Hepatocyte (in vitro differentiated cells): ENCODE measurements at regions not wholly inside any gene's neighbourhood (a gene's known extent, or its start where the extent isn't known, plus 50 kb on each side); places are given as distances from the start of the nearest gene placed in this dataset.

Source experiments
- DNase-seq: peaks from one replicate; pipeline ENCODE4 v3.0.0-alpha.2; 2016; ENCODE audit warnings: low spot score
- H2AFZ ChIP-seq: fragments of 200-600 bp; sonication (generic); 2 replicates; pipeline ENCODE4 v1.6.0; 2016; ENCODE audit warnings: antibody characterized with exemption, mild to moderate bottlenecking
- H3K27ac ChIP-seq: fragments of 200-600 bp; sonication (generic); 2 replicates; pipeline ENCODE4 v1.5.1; 2016; ENCODE audit warnings: mild to moderate bottlenecking
- H3K27me3 ChIP-seq: fragments of 200-600 bp; sonication (generic); 2 replicates; pipeline ENCODE4 v1.6.1; 2016
- H3K36me3 ChIP-seq: fragments of 200-600 bp; sonication (generic); replicated peaks from 2 replicates; pipeline ENCODE4 v1.5.1; 2016; ENCODE audit warnings: low read depth; ENCODE audit not compliant: insufficient read depth
- H3K4me1 ChIP-seq: fragments of 200-600 bp; sonication (generic); 2 replicates; pipeline ENCODE4 v1.5.1; 2016; ENCODE audit warnings: mild to moderate bottlenecking, moderate library complexity; ENCODE audit not compliant: insufficient read depth
- H3K4me2 ChIP-seq: fragments of 200-600 bp; sonication (generic); 2 replicates; pipeline ENCODE4 v1.6.0; 2016
- H3K4me3 ChIP-seq: fragments of 200-600 bp; sonication (generic); 2 replicates; pipeline ENCODE4 v1.5.1; 2016; ENCODE audit warnings: mild to moderate bottlenecking
- H3K79me2 ChIP-seq: fragments of 200-600 bp; sonication (generic); 2 replicates; pipeline ENCODE4 v1.6.0; 2017; ENCODE audit warnings: mild to moderate bottlenecking
- H3K9me2 ChIP-seq: fragments of 200-600 bp; sonication (generic); replicated peaks from 2 replicates; pipeline ENCODE4 v1.6.0; 2017; ENCODE audit warnings: mild to moderate bottlenecking; ENCODE audit not compliant: insufficient read depth
- H3K9me3 ChIP-seq: fragments of 200-600 bp; sonication (generic); 2 replicates; pipeline ENCODE4 v1.5.1; 2016; ENCODE audit warnings: low read depth, mild to moderate bottlenecking
- H4K20me1 ChIP-seq: fragments of 200-600 bp; sonication (generic); 2 replicates; pipeline ENCODE4 v1.6.0; 2016; ENCODE audit warnings: mild to moderate bottlenecking; ENCODE audit not compliant: insufficient read depth, poor library complexity, severe bottlenecking
- EZH2 ChIP-seq: fragments of 200-600 bp; sonication (generic); IDR thresholded peaks from 2 replicates; pipeline ENCODE4 v1.6.1; 2016; ENCODE audit warnings: antibody characterized with exemption, mild to moderate bottlenecking, borderline replicate concordance
- EZH2phosphoT487 ChIP-seq: fragments of 200-600 bp; sonication (generic); IDR thresholded peaks from one replicate; pipeline ENCODE4 v1.6.1; 2018; ENCODE audit warnings: antibody characterized with exemption, mild to moderate bottlenecking, low read depth, moderate library complexity; ENCODE audit not compliant: unreplicated experiment, severe bottlenecking
- WGBS: methylation state at CpG from one replicate; pipeline ENCODE4 v1.1.6; 2016; ENCODE audit warnings: low lambda C conversion rate; ENCODE audit errors: missing lambda C conversion rate; 5-methylcytosine and 5-hydroxymethylcytosine counted together
- TF ChIP-seq, protein P1 (sequence below): fragments of 200-600 bp; sonication (generic); IDR thresholded peaks from 2 replicates; pipeline ENCODE4 v1.5.1; 2016; ENCODE audit warnings: antibody characterized with exemption, mild to moderate bottlenecking; ENCODE audit not compliant: poor library complexity

DNA sequence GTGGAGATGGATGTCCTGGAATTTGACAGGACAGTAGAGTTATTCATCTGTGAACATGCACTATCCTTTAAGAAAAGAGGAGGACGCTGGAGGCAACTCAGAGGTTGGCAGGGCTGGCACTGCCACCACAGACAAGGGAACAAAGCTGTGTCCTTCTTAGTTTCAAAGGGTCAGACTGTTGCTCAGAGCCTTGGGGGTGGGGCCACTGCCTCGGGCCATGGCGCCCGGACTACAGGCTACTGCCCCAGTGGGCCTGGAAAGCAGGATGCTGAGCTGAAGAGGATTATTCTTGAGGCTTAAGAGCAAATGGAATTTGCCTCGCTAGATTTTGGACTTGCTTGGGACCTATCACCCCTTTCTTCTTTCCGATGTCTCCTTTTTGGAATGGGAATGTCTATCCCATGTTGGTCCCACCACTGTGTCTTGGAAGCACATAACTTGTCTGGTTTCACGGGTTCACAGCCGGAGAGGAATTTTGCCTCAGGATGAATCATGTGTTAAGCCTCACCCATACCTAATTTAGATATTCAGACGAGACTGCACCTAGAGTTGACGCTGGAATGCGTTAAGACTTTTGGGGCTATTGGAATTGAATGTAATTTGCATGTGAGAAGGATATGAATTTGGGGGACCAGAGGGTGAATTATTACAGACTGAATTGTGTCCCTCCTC is 114.8 kb upstream of the RFLNA start:
- H2AFZ ChIP-seq: no peak overlapping the region
- H3K79me2 ChIP-seq: no peaks in the 10 kb centered on the region
- H3K4me3 ChIP-seq: no peak overlapping the region
- no peaks in the 10 kb centered on the region for H3K9me2 ChIP-seq
- no peaks in the 10 kb centered on the region for H3K36me3 ChIP-seq
- TF ChIP-seq EZH2phosphoT487 (no peak), EZH2 (no peak)
- TF ChIP-seq, protein P1, sequence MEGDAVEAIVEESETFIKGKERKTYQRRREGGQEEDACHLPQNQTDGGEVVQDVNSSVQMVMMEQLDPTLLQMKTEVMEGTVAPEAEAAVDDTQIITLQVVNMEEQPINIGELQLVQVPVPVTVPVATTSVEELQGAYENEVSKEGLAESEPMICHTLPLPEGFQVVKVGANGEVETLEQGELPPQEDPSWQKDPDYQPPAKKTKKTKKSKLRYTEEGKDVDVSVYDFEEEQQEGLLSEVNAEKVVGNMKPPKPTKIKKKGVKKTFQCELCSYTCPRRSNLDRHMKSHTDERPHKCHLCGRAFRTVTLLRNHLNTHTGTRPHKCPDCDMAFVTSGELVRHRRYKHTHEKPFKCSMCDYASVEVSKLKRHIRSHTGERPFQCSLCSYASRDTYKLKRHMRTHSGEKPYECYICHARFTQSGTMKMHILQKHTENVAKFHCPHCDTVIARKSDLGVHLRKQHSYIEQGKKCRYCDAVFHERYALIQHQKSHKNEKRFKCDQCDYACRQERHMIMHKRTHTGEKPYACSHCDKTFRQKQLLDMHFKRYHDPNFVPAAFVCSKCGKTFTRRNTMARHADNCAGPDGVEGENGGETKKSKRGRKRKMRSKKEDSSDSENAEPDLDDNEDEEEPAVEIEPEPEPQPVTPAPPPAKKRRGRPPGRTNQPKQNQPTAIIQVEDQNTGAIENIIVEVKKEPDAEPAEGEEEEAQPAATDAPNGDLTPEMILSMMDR: no peak
- DNase-seq: no peak
- peaks cover 10% of the 10 kb centered on the region for H3K4me1 ChIP-seq
- no peak overlapping the region for H3K4me2 ChIP-seq
- no peak overlapping the region for H3K27ac ChIP-seq
- no peaks in the 10 kb centered on the region for H3K27me3 ChIP-seq
- H4K20me1 ChIP-seq: no peaks in the 10 kb centered on the region
- WGBS: 86% methylated on average over 11 of the region's 11 CpGs
- H3K9me3 ChIP-seq: no peaks in the 10 kb centered on the region

DNA sequence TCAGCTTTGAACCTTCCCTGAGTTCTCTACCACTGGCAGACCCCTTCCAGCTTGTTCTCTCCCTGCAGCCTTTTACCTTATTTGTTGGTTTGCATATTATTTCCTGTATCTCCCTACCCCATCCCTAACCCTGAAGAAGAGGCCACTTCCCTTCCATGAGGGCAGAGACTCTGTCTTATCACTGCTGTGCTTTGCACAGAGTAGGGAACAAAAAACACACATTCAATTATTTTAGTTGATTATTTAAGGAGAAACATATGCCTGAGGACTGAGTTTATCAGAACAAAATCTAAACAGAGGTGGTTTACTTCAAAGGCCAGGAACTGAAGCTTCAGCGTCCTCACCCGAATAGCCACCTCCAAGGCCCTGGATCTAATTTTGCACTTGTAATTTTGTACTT is 111.7 kb upstream of the RFLNA start:
- no peak overlapping the region for H3K4me3 ChIP-seq
- no peaks in the 10 kb centered on the region for H3K9me3 ChIP-seq
- H2AFZ ChIP-seq: no peak overlapping the region
- H3K4me2 ChIP-seq: no peak overlapping the region
- DNase-seq: no peak
- no peaks in the 10 kb centered on the region for H3K27me3 ChIP-seq
- H3K9me2 ChIP-seq: no peaks in the 10 kb centered on the region
- 29% methylated on average over 2 of the region's 2 CpGs for WGBS
- H4K20me1 ChIP-seq: no peaks in the 10 kb centered on the region
- no peaks in the 10 kb centered on the region for H3K36me3 ChIP-seq
- TF ChIP-seq EZH2phosphoT487 (no peak), EZH2 (no peak)
- TF ChIP-seq, protein P1: no peak
- H3K79me2 ChIP-seq: no peaks in the 10 kb centered on the region
- H3K4me1 ChIP-seq: peaks cover 28% of the 10 kb centered on the region
- H3K27ac ChIP-seq: no peak overlapping the region

DNA sequence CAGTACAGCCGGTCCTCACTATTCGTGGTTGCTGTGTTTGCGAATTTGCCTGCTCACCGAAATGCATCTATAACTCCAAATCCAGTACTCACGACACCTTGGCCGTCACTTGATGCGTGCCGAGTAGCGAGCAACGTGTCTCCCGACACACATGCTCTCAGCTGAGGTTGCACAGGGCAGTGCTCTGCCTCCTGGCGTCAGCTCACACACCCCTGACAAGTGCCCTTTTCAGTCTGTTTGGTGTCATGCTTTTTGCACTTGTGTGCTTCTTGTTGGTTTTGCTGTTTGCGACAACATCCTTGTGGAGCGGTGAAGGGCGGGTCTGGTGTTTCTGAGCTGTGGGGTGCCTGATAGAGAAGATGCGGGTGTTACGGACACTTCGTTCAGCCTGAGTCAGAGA is 110.4 kb upstream of the RFLNA start:
- Histone ChIP-seq H3K9me3 (no peaks in the 10 kb centered on the region), H2AFZ (no peak overlapping the region), H3K4me2 (no peak overlapping the region), H3K4me1 (peaks cover 41% of the 10 kb centered on the region), H3K27me3 (no peaks in the 10 kb centered on the region), H3K4me3 (no peak overlapping the region), H4K20me1 (no peaks in the 10 kb centered on the region), H3K79me2 (no peaks in the 10 kb centered on the region), H3K27ac (no peak overlapping the region), H3K9me2 (no peaks in the 10 kb centered on the region), H3K36me3 (no peaks in the 10 kb centered on the region)
- no peak for DNase-seq
- WGBS: 91% methylated on average over 18 of the region's 18 CpGs
- no peak for TF ChIP-seq EZH2phosphoT487

DNA sequence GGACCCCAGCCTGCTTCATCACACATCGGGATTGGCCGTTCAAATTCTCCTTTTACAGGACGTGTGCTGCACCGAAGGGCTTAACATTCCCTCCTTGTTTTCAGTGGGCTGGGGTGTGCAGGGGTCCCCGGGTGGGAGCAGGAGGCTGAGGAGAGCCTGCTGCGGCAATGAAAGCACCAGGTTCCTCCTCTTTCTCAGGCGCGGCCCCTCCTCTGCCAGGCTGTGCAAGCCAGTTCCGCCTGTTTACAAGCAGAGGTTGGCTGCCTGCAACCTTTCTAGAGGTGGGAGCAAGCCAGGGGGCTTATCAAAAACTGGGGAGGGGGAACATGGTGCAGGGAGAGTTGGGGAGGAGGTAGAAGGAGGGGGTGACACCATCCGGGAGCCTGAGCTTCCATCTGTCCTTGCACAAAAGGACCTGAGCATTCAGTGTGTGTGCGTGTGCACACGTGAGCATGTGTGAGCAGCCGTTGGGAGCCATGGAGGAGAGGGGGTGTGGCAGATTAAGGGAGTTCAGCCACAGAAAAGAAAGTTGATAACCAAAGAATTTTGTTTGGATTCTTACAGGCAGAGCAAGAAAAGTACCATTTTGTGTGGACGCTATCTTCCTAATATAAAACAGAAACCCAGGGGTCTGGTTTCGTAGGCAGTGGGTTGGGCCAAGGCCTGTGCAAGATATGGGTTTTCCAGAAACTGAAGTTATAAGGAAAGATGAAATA is 108.8 kb upstream of the RFLNA start:
- TF ChIP-seq EZH2 (no peak), EZH2phosphoT487 (no peak)
- TF ChIP-seq, protein P1: no peak
- Histone ChIP-seq H2AFZ (peak overlapping the region; percentile 18), H3K4me1 (peaks cover 49% of the 10 kb centered on the region), H3K27ac (peak overlapping the region; percentile 89), H3K9me2 (no peaks in the 10 kb centered on the region), H3K27me3 (no peaks in the 10 kb centered on the region), H3K9me3 (no peaks in the 10 kb centered on the region), H3K4me3 (no peak overlapping the region), H4K20me1 (no peaks in the 10 kb centered on the region), H3K79me2 (no peaks in the 10 kb centered on the region), H3K36me3 (no peaks in the 10 kb centered on the region), H3K4me2 (peak overlapping the region; percentile 54)
- 22% methylated on average over 14 of the region's 15 CpGs for WGBS
- peak; percentile 62 for DNase-seq
